H1 (cell line): ENCODE measurements at regions not wholly inside any gene's neighbourhood (a gene's known extent, or its start where the extent isn't known, plus 50 kb on each side); places are given as distances from the start of the nearest gene placed in this dataset.

Source experiments
- CTCF ChIA-PET: fragments of 300-600 bp; sonication (Branson Sonifier 250); formaldehyde crosslinking; loops from one replicate; lab custom pipeline; 2021; ENCODE audit not compliant: partially characterized antibody; lab: Charles Lee
- POLR2A ChIA-PET: fragments of 300-600 bp; sonication (Branson Sonifier 250); formaldehyde crosslinking; loops from one replicate; lab custom pipeline; 2021; ENCODE audit warnings: inconsistent platforms; ENCODE audit not compliant: partially characterized antibody; lab: Charles Lee
- DNase-seq, 2 experiments: peaks; one replicate each; pipeline versions ENCODE4 v3.0.0 to v3.0.0-alpha.2; 2010 to 2022; ENCODE audit warnings: low spot score in 2 of 2, low read depth in 1 of 2, mixed read lengths in 1 of 2
- FAIRE-seq: peaks from 2 replicates; lab custom pipeline; 2011; peaks lifted over from hg19 to GRCh38; lab: Jason Lieb, UNC
- H2AFZ ChIP-seq: 2 replicates; pipeline ENCODE4 v1.8.1; 2012; ENCODE audit warnings: low read length, inconsistent platforms
- H2AK5ac ChIP-seq: 2 replicates; pipeline ENCODE4 v1.6.1; 2013; ENCODE audit warnings: low read depth, low read length
- H2BK120ac ChIP-seq: replicated peaks from 2 replicates; pipeline ENCODE3; 2013; ENCODE audit warnings: low read depth, low read length, inconsistent platforms
- H2BK12ac ChIP-seq: 2 replicates; pipeline ENCODE4 v1.6.1; 2013; ENCODE audit warnings: low read depth, low read length
- H2BK15ac ChIP-seq: 2 replicates; pipeline ENCODE4 v1.6.1; 2013; ENCODE audit warnings: low read length
- H2BK20ac ChIP-seq: 2 replicates; pipeline ENCODE4 v1.6.1; 2013; ENCODE audit warnings: low read length
- H2BK5ac ChIP-seq: 2 replicates; pipeline ENCODE4 v1.6.1; 2013; ENCODE audit warnings: low read depth, low read length
- H3K14ac ChIP-seq: 2 replicates; pipeline ENCODE4 v1.6.1; 2013; ENCODE audit warnings: inconsistent platforms; ENCODE audit not compliant: insufficient read length
- H3K18ac ChIP-seq: 2 replicates; pipeline ENCODE4 v1.6.1; 2013; ENCODE audit warnings: low read length; ENCODE audit errors: extremely low read depth
- H3K23ac ChIP-seq: 2 replicates; pipeline ENCODE4 v1.6.1; 2013; ENCODE audit warnings: inconsistent platforms; ENCODE audit not compliant: insufficient read length
- H3K23me2 ChIP-seq: 2 replicates; pipeline ENCODE4 v1.6.1; 2013; ENCODE audit warnings: low read depth, low read length
- H3K27ac ChIP-seq: 2 replicates; pipeline ENCODE4 v1.6.1; 2011; ENCODE audit warnings: low read depth, low read length, inconsistent platforms
- H3K27me3 ChIP-seq, 4 experiments: replicated peaks in 1 of 4; 1 replicate in 1 of 4; 2 replicates in 3 of 4; pipeline versions ENCODE4 v1.6.1 to v1.8.1; 2011 to 2013; ENCODE audit warnings: low read length in 3 of 4, mild to moderate bottlenecking in 3 of 4, inconsistent platforms in 2 of 4, mixed read lengths in 2 of 4, moderate library complexity in 1 of 4; ENCODE audit not compliant: control insufficient read depth in 3 of 4, insufficient read depth in 3 of 4; ENCODE audit errors: extremely low read depth in 1 of 4
- H3K36me3 ChIP-seq, 4 experiments: 2 replicates each; pipeline versions ENCODE4 v1.6.1 to v1.8.1; 2011 to 2013; ENCODE audit warnings: mild to moderate bottlenecking in 4 of 4, low read length in 3 of 4, moderate library complexity in 2 of 4, control low read depth in 1 of 4, inconsistent platforms in 1 of 4; ENCODE audit not compliant: insufficient read depth in 4 of 4, control insufficient read depth in 2 of 4
- H3K4ac ChIP-seq: replicated peaks from 2 replicates; pipeline ENCODE3; 2013; ENCODE audit warnings: low read length, low read depth, mixed read lengths, inconsistent platforms; ENCODE audit not compliant: insufficient read length
- H3K4me1 ChIP-seq, 4 experiments: replicated peaks in 1 of 4; 1 replicate in 1 of 4; 2 replicates in 3 of 4; pipeline versions ENCODE4 v1.6.1 to v1.8.1; 2011 to 2013; ENCODE audit warnings: low read length in 3 of 4, inconsistent platforms in 2 of 4, mixed read lengths in 1 of 4; ENCODE audit not compliant: insufficient read depth in 4 of 4, control insufficient read depth in 3 of 4
- H3K4me2 ChIP-seq, 2 experiments: 2 replicates each; pipeline versions ENCODE4 v1.6.1 to v1.8.1; 2011 to 2013; ENCODE audit warnings: low read depth in 2 of 2, low read length in 2 of 2, control low read depth in 1 of 2, inconsistent platforms in 1 of 2, mild to moderate bottlenecking in 1 of 2; ENCODE audit not compliant: insufficient read depth in 1 of 2
- H3K4me3 ChIP-seq, 4 experiments: fragments of 200-600, 300-600 bp in 1 of 4; sonication (generic), shearing (Covaris generic), sonication (Bioruptor Twin) in 1 of 4; 2 replicates each; pipeline versions ENCODE4 v1.5.1 to v1.8.1; 2011 to 2016; ENCODE audit warnings: low read length in 4 of 4, low read depth in 3 of 4, control low read depth in 2 of 4, inconsistent platforms in 2 of 4, mild to moderate bottlenecking in 2 of 4, mixed read lengths in 1 of 4, moderate library complexity in 1 of 4; ENCODE audit not compliant: insufficient read depth in 2 of 4; ENCODE audit errors: extremely low read depth in 1 of 4
- H3K56ac ChIP-seq: replicated peaks from 2 replicates; pipeline ENCODE3; 2013; ENCODE audit warnings: low read depth, mild to moderate bottlenecking, mixed read lengths, low read length, inconsistent platforms; ENCODE audit not compliant: insufficient read length
- H3K79me1 ChIP-seq: 2 replicates; pipeline ENCODE4 v1.6.1; 2013; ENCODE audit warnings: low read depth, low read length, control low read depth
- H3K79me2 ChIP-seq, 2 experiments: 2 replicates each; pipeline versions ENCODE4 v1.6.1 to v1.8.1; 2012 to 2013; ENCODE audit warnings: low read length in 2 of 2, mild to moderate bottlenecking in 2 of 2, inconsistent platforms in 1 of 2; ENCODE audit not compliant: insufficient read depth in 2 of 2, control insufficient read depth in 1 of 2
- H3K9ac ChIP-seq, 4 experiments: replicated peaks in 1 of 4; 1 replicate in 1 of 4; 2 replicates in 3 of 4; pipeline versions ENCODE4 v1.6.1 to v1.8.1; 2011 to 2013; ENCODE audit warnings: low read depth in 3 of 4, low read length in 3 of 4, control low read depth in 2 of 4, mild to moderate bottlenecking in 2 of 4, moderate library complexity in 2 of 4, inconsistent platforms in 1 of 4; ENCODE audit errors: extremely low read depth in 1 of 4
- H3K9me3 ChIP-seq, 2 experiments: 2 replicates each; pipeline versions ENCODE4 v1.6.1 to v1.8.1; 2012 to 2013; ENCODE audit warnings: mild to moderate bottlenecking in 2 of 2, moderate library complexity in 2 of 2, control low read depth in 1 of 2, inconsistent platforms in 1 of 2, low read depth in 1 of 2, low read length in 1 of 2, mixed read lengths in 1 of 2; ENCODE audit not compliant: insufficient read depth in 2 of 2
- H4K20me1 ChIP-seq, 2 experiments: replicated peaks in 1 of 2; 2 replicates each; pipeline versions ENCODE3 to v1.8.1; 2011 to 2013; ENCODE audit warnings: inconsistent platforms in 2 of 2, low read length in 2 of 2, mild to moderate bottlenecking in 1 of 2; ENCODE audit not compliant: insufficient read depth in 2 of 2, control insufficient read depth in 1 of 2
- H4K5ac ChIP-seq: 2 replicates; pipeline ENCODE4 v1.6.1; 2013; ENCODE audit warnings: low read length, low read depth, mixed read lengths, inconsistent platforms; ENCODE audit not compliant: insufficient read length
- H4K8ac ChIP-seq: 2 replicates; pipeline ENCODE4 v1.8.0; 2013; ENCODE audit warnings: mild to moderate bottlenecking, moderate library complexity, low read length, inconsistent platforms; ENCODE audit not compliant: insufficient read depth; ENCODE audit errors: extremely low read depth
- H4K91ac ChIP-seq: replicated peaks from 2 replicates; pipeline ENCODE3; 2013; ENCODE audit warnings: low read length, mixed read lengths, inconsistent platforms; ENCODE audit not compliant: insufficient read length
- ASH2L ChIP-seq: fragments of 200-600, 300-600 bp; sonication (generic); IDR thresholded peaks from one replicate; pipeline ENCODE4 v1.7.1; 2017; ENCODE audit warnings: low read length
- CHD2 ChIP-seq: IDR thresholded peaks from 2 replicates; pipeline ENCODE4 v1.6.1; 2012; ENCODE audit warnings: low read length, improper control_type of control experiment
- FOSL1 ChIP-seq: IDR thresholded peaks from 2 replicates; pipeline ENCODE4 v1.6.1; 2011; ENCODE audit warnings: mild to moderate bottlenecking, low read depth, low read length, moderate library complexity; ENCODE audit not compliant: insufficient read depth
- KDM1A ChIP-seq: fragments of 200-600, 300-600 bp; sonication (generic); IDR thresholded peaks from 2 replicates; pipeline ENCODE4 v1.7.1; 2016; ENCODE audit warnings: mild to moderate bottlenecking, low read length, borderline replicate concordance
- PHF8 ChIP-seq: fragments of 200-600 bp; sonication (generic); conservative IDR thresholded peaks from 2 replicates; pipeline ENCODE4 v1.7.1; 2012; ENCODE audit warnings: low read depth, mild to moderate bottlenecking, inconsistent platforms, low read length, moderate library complexity
- POLR2A ChIP-seq, 2 experiments: IDR thresholded peaks; 1 replicate in 1 of 2; 2 replicates in 1 of 2; pipeline ENCODE4 v1.6.1; 2011; ENCODE audit warnings: low read depth in 2 of 2, low read length in 2 of 2, mild to moderate bottlenecking in 2 of 2; ENCODE audit errors: control extremely low read depth in 1 of 2
- POU5F1 ChIP-seq: IDR thresholded peaks from 2 replicates; pipeline ENCODE4 v1.6.1; 2011; ENCODE audit warnings: low read depth, mild to moderate bottlenecking, low read length, moderate library complexity
- SIN3A ChIP-seq, 2 experiments: IDR thresholded peaks in 1 of 2; conservative IDR thresholded peaks in 1 of 2; 2 replicates each; pipeline ENCODE4 v1.6.1; 2011 to 2012; ENCODE audit warnings: low read length in 2 of 2, improper control_type of control experiment in 1 of 2, low read depth in 1 of 2, mild to moderate bottlenecking in 1 of 2
- SIRT6 ChIP-seq: IDR thresholded peaks from one replicate; pipeline ENCODE4 v1.7.1; 2012; ENCODE audit warnings: low read length, inconsistent platforms
- TEAD4 ChIP-seq: IDR thresholded peaks from 2 replicates; pipeline ENCODE4 v1.6.1; 2012; ENCODE audit warnings: low read depth, low read length, inconsistent platforms, mixed read lengths
- ZNF274 ChIP-seq: IDR thresholded peaks from 2 replicates; pipeline ENCODE4 v1.7.0; 2012; ENCODE audit warnings: low read length, borderline replicate concordance; ENCODE audit errors: extremely low read depth
- WGBS, 2 experiments: shearing (Covaris generic) in 1 of 2; methylation state at CpG; one replicate each; pipeline versions ENCODE4 v1.1.6 to v1.1.7; 2013 to 2015; ENCODE audit warnings: low lambda C conversion rate in 2 of 2, mixed read lengths in 2 of 2, inconsistent platforms in 1 of 2, low coverage in 1 of 2, missing lambda C conversion rate in 1 of 2; ENCODE audit not compliant: insufficient replicate concordance in 2 of 2, insufficient coverage in 1 of 2, insufficient read length in 1 of 2; ENCODE audit errors: extremely low coverage in 1 of 2, missing lambda C conversion rate in 1 of 2; 5-methylcytosine and 5-hydroxymethylcytosine counted together
- TF ChIP-seq, protein P1 (sequence below): IDR thresholded peaks from 2 replicates; pipeline ENCODE4 v1.6.1; 2012; ENCODE audit warnings: inconsistent platforms
- TF ChIP-seq, protein P2 (sequence below): IDR thresholded peaks from 2 replicates; pipeline ENCODE4 v1.6.1; 2012; ENCODE audit warnings: low read length, inconsistent platforms

GRCh38 chr10:2120746-2121145 lies 383.4 kb upstream of the ADARB2 start:
- no peak overlapping the region for H2BK5ac ChIP-seq
- no peak overlapping the region for H2BK12ac ChIP-seq
- H4K8ac ChIP-seq: no peak overlapping the region; the same call in 1 of the 2 replicates
- H3K23me2 ChIP-seq: no peaks in the 10 kb centered on the region
- H3K9me3 ChIP-seq: 0 out of 4 replicates have a peak, but pooled peaks cover 0 to 6% of the 10 kb centered on the region in 2 experiments
- no peak overlapping the region for H4K91ac ChIP-seq
- no peaks in the 10 kb centered on the region for H3K4me1 ChIP-seq
- H3K27me3 ChIP-seq: peaks cover 0 to 1% (median 0%) of the 10 kb centered on the region in 4 experiments; a peak in 1 of 7 replicates
- H2BK15ac ChIP-seq: no peak overlapping the region
- ChIA-PET CTCF (interaction anchor here (1.2 kb wide), 1 partner anchor 17 kb away, joined by 7 read pairs; no protein-coding TSS in a partner anchor), POLR2A (no interaction called here)
- H3K9ac ChIP-seq: no peak overlapping the region
- no peaks in the 10 kb centered on the region for H3K79me1 ChIP-seq
- no peaks in the 10 kb centered on the region for H3K36me3 ChIP-seq
- no peak overlapping the region for H2BK20ac ChIP-seq
- H3K79me2 ChIP-seq: no peaks in the 10 kb centered on the region
- H3K56ac ChIP-seq: no peak overlapping the region
- DNase-seq (no peak), FAIRE-seq (no peak)
- no peak overlapping the region for H3K4me2 ChIP-seq
- H3K27ac ChIP-seq: no peak overlapping the region
- H3K4ac ChIP-seq: no peak overlapping the region
- no peak overlapping the region for H3K14ac ChIP-seq
- 94% methylated on average over 9 of the region's 9 CpGs; no CpG with 5 or more reads in 1 of the 2 experiments for WGBS, 2 experiments
- H3K18ac ChIP-seq: no peak overlapping the region
- no peak overlapping the region for H4K5ac ChIP-seq
- no peak overlapping the region for H2BK120ac ChIP-seq
- no peak overlapping the region for H2AK5ac ChIP-seq
- no peak overlapping the region for H3K4me3 ChIP-seq
- no peak overlapping the region for H3K23ac ChIP-seq
- H2AFZ ChIP-seq: no peak overlapping the region; the same call in 1 of the 2 replicates
- H4K20me1 ChIP-seq: no peaks in the 10 kb centered on the region
- TF ChIP-seq, protein P1, sequence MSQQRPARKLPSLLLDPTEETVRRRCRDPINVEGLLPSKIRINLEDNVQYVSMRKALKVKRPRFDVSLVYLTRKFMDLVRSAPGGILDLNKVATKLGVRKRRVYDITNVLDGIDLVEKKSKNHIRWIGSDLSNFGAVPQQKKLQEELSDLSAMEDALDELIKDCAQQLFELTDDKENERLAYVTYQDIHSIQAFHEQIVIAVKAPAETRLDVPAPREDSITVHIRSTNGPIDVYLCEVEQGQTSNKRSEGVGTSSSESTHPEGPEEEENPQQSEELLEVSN: no peak
- TF ChIP-seq POU5F1 (no peak), TEAD4 (no peak), POLR2A (IDR thresholded peaks at IDR 0.05; ENCODE audit: control extremely low read depth in 1 of 2, low read depth in 2 of 2, low read length in 2 of 2) (no peak), SIRT6 (no peak), ZNF274 (no peak), KDM1A (no peak), CHD2 (no peak), PHF8 (no peak), FOSL1 (no peak), ASH2L (no peak), SIN3A (conservative IDR thresholded peaks at IDR 0.05 in 1 of 2, IDR thresholded peaks at IDR 0.05 in 1 of 2; ENCODE audit: low read depth in 1 of 2, low read length in 2 of 2) (no peak)
- TF ChIP-seq, protein P2, sequence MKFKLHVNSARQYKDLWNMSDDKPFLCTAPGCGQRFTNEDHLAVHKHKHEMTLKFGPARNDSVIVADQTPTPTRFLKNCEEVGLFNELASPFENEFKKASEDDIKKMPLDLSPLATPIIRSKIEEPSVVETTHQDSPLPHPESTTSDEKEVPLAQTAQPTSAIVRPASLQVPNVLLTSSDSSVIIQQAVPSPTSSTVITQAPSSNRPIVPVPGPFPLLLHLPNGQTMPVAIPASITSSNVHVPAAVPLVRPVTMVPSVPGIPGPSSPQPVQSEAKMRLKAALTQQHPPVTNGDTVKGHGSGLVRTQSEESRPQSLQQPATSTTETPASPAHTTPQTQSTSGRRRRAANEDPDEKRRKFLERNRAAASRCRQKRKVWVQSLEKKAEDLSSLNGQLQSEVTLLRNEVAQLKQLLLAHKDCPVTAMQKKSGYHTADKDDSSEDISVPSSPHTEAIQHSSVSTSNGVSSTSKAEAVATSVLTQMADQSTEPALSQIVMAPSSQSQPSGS: no peak
